ENCODE measurements at regions not wholly inside any gene's neighbourhood (a gene's known extent, or its start where the extent isn't known, plus 50 kb on each side); places are given as distances from the start of the nearest gene placed in this dataset.
"Not testable (repeated sequence)": the region's sequence is repeated elsewhere in the genome, so short reads cannot be mapped to it uniquely, and the experiment has no call there.

GRCh38 chr7:28328822-28329660 lies 83.3 kb upstream of the CREB5 start:
- FAIRE-seq (no peak), DNase-seq (ENCODE audit: insufficient read length, low spot score) (no peak)
- TF ChIP-seq POLR2A (IDR thresholded peaks at IDR 0.05; ENCODE audit: low read depth, low read length), result no peak

GRCh38 chr7:28329661-28330363 lies 82.5 kb upstream of the CREB5 start:
- TF ChIP-seq POLR2A (IDR thresholded peaks at IDR 0.05; ENCODE audit: low read depth, low read length), result no peak
- FAIRE-seq (no peak), DNase-seq (ENCODE audit: insufficient read length, low spot score) (no peak)

- DNase-seq (ENCODE audit: insufficient read length, low spot score) (no peak), FAIRE-seq (no peak)
- TF ChIP-seq POLR2A (IDR thresholded peaks at IDR 0.05; ENCODE audit: low read depth, low read length), result no peak
Observed at GRCh38 chr7:28330384-28331070, 81.8 kb upstream of the CREB5 start.

- FAIRE-seq (no peak), DNase-seq (ENCODE audit: insufficient read length, low spot score) (no peak)
- TF ChIP-seq POLR2A (IDR thresholded peaks at IDR 0.05; ENCODE audit: low read depth, low read length), result no peak
Observed at GRCh38 chr7:28332046-28332445, 80.3 kb upstream of the CREB5 start.

GRCh38 chr7:28333548-28333947 lies 78.8 kb upstream of the CREB5 start:
- DNase-seq (ENCODE audit: insufficient read length, low spot score); FAIRE-seq: not testable (repeated sequence)

GRCh38 chr7:28336806-28337205 lies 75.5 kb upstream of the CREB5 start:
- no peak for FAIRE-seq
- TF ChIP-seq POLR2A (IDR thresholded peaks at IDR 0.05; ENCODE audit: low read depth, low read length), result no peak
- no peak for DNase-seq (ENCODE audit: insufficient read length, low spot score)

GRCh38 chr7:28338041-28338440 lies 74.3 kb upstream of the CREB5 start:
- no peak for TF ChIP-seq POLR2A (IDR thresholded peaks at IDR 0.05; ENCODE audit: low read depth, low read length)
- no peak for DNase-seq (ENCODE audit: insufficient read length, low spot score)
- no peak for FAIRE-seq

GRCh38 chr7:28343462-28343861 lies 68.9 kb upstream of the CREB5 start:
- no peak for TF ChIP-seq POLR2A (IDR thresholded peaks at IDR 0.05; ENCODE audit: low read depth, low read length)
- FAIRE-seq, result no peak
- no peak for DNase-seq (ENCODE audit: insufficient read length, low spot score)

GRCh38 chr7:28346256-28346655 lies 66.1 kb upstream of the CREB5 start:
- FAIRE-seq (no peak), DNase-seq (ENCODE audit: insufficient read length, low spot score) (no peak)
- no peak for TF ChIP-seq POLR2A (IDR thresholded peaks at IDR 0.05; ENCODE audit: low read depth, low read length)

- no peak for TF ChIP-seq POLR2A (IDR thresholded peaks at IDR 0.05; ENCODE audit: low read depth, low read length)
- FAIRE-seq, result no peak
- DNase-seq (ENCODE audit: insufficient read length, low spot score), result no peak
Observed at GRCh38 chr7:28346676-28347363, 65.5 kb upstream of the CREB5 start.

GRCh38 chr7:28347475-28348318 lies 64.6 kb upstream of the CREB5 start:
- no peak for FAIRE-seq
- no peak for TF ChIP-seq POLR2A (IDR thresholded peaks at IDR 0.05; ENCODE audit: low read depth, low read length)
- no peak for DNase-seq (ENCODE audit: insufficient read length, low spot score)

- no peak for FAIRE-seq
- DNase-seq (ENCODE audit: insufficient read length, low spot score), result no peak
- TF ChIP-seq POLR2A (IDR thresholded peaks at IDR 0.05; ENCODE audit: low read depth, low read length), result no peak
Observed at GRCh38 chr7:28348636-28349035, 63.7 kb upstream of the CREB5 start.

- FAIRE-seq (no peak), DNase-seq (ENCODE audit: insufficient read length, low spot score) (no peak)
- no peak for TF ChIP-seq POLR2A (IDR thresholded peaks at IDR 0.05; ENCODE audit: low read depth, low read length)
Observed at GRCh38 chr7:28349637-28350036, 62.7 kb upstream of the CREB5 start.

All from H54 (cell line).